Right ventricle myocardium inferior (tissue), 1 donor: ENCODE measurements at regions not wholly inside any gene's neighbourhood (a gene's known extent, or its start where the extent isn't known, plus 50 kb on each side); places are given as distances from the start of the nearest gene placed in this dataset.
"Not testable (repeated sequence)": the region's sequence is repeated elsewhere in the genome, so short reads cannot be mapped to it uniquely, and the experiment has no call there.

Experiments used
- ATAC-seq: fragments of 200-7000 bp; cut with Tn5 transposase; one replicate; pipeline ENCODE4 v1.9.1; 2020; ENCODE audit warnings: mild to moderate bottlenecking, moderate library complexity
- DNase-seq: peaks from one replicate; pipeline ENCODE4 v3.0.0; 2021; ENCODE audit errors: missing footprints
- intact Hi-C: fragments of 100-400 bp; cut with DNase I; formaldehyde crosslinking; loops from one replicate; pipeline ENCODE4 v1.11.0; 2022
- donor health status: DM: no; HTN: yes; CAD: no; lungs with severe emphysema.

DNA sequence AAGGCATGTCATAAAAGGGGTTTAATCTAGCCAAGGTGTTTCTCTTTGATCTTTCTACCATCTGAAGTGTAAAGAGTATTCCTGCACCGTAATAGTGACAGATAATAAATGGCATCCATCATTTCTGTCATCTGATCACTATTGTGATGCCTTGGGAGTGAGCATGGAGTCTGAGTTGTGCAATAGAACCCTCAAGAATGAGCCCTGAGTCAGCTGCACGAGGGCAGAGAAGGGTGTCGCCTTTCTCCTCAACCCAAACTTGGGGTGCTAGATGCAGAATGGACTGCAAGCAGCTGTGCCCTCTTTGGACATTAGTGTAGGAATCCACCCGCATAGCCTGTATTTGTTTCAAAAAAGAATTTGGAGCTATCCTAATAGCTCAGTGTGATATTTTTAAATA, 115.2 kb downstream of the ZNF37A start:
- ATAC-seq (no peak), DNase-seq (no peak)
- intact Hi-C loops, result no loop called here

DNA sequence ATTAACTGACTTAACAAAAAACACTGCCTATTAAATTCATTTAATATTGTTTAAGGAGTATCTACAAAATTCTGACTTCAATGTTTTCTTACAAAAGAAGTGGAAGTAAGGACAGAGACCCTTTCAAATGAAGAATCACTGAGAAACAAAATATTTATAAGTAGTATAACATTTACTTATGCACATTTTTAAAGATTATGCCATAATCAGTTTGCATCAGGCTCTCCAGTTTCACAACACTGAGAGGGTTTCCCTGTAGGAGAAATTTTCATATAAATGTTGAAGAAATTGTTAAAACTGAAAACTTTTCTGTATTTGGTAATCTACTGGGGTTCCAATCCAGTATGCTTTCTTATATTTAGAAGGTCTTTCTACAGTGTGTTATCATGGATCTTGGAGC, 115.6 kb downstream of the ZNF37A start:
- intact Hi-C loops, DNase-seq, ATAC-seq: not testable (repeated sequence)

DNA sequence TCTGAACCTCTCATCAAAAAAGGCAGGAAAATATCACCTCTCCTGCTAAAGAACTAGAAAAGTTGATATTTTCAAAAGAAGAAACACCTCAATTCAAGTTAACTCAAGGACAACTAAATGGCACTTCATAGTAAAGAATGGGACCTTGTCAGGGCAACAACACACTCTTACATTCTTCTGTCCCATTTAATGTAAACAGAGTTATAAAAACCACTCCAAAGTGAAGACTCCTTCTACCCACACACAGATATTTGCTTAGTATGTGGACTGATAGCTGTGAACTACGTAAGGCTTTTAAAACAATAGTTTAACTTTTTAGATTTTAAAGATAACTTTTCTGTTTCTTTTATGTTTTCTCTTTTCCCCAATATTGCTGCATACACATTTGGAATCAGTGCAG, 118.3 kb downstream of the ZNF37A start:
- DNase-seq, result no peak
- intact Hi-C loops, result no loop called here
- ATAC-seq, result no peak

DNA sequence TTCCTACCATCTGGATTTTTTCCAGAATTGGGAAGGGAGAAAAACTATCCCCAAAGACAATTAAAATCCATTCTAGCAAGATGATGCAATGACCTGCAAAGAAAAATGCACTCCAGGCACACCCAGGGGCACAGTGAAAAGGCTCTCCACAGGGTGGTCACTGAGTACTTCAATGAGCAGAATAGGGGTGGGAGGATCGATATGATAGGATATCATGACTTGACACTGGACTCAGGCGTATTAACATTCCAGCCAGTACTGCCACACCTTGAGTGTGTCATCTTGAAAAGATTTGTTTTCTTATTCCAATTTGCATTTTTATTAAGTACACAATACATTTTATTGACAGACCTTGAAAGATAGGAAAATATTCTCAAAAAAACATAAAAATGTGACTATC, 132.2 kb downstream of the ZNF37A start:
- intact Hi-C loops, result no loop called here
- ATAC-seq (no peak), DNase-seq (no peak)

DNA sequence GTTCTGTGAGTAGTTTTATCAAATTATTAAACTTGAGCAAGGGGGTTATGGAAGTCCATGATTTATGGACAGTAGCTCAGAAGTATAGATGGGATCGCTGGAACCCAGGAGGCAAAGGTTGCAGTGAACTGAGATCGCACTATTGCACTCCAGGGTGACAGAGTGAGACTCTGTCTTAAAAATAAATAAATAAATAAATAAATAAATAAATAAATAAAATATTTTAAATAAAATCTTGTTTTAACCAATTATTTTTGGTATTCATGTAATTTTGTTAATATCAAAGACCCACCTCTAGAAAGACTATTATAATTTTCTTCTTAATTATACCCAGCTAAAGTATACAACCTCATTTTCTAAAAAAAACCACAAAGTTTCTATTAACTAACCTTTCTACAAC, 134.3 kb downstream of the ZNF37A start:
- no peak for ATAC-seq
- DNase-seq, result no peak
- intact Hi-C loops, result no loop called here

DNA sequence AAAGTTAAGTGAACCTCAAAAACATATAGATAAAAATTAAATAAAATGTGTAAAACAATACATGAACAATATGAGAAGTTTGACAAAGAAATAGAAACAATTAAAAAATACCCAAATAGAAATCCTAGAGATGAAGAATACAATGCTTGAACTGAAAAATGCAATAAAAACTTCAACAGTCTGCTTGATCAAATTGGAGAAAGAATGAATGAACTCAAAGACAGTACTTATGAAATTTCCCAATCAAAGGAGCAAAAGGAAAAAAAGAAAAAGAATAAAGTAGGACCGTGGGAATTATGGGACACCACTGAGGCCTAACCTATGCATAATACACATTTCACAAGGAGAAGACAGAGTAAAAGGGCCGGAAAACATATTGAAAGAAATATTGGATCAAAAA, 144.3 kb downstream of the ZNF37A start:
- DNase-seq, intact Hi-C loops, ATAC-seq: not testable (repeated sequence)

DNA sequence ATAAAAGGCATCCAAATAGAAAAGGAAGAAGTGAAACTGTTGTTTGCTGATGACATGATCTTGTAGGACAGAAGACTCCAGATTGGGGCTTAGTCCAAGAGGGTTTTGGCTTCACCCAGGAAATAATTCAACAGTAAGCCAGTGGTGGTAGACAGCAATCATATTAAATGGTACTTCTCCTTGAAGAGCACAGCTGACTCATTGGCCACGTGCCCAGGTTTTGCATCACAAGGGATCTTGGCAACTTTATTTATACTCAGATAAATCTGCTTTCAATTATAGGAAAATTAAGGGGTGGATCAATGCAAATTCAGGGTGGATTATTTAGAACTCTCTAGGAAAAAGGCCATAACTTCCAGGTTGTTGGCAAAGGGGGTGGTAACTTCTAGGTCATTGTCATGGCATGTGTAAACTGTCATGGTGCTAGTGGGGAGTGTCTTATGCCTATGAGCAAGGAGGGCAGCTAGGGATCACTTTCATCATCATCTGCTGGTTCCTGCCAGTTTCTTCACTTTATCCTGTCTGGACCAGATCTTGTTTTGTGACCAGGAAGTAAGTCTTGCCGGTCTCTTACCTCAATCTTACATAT, 148.0 kb downstream of the ZNF37A start:
- DNase-seq, intact Hi-C loops, ATAC-seq: not testable (repeated sequence)

DNA sequence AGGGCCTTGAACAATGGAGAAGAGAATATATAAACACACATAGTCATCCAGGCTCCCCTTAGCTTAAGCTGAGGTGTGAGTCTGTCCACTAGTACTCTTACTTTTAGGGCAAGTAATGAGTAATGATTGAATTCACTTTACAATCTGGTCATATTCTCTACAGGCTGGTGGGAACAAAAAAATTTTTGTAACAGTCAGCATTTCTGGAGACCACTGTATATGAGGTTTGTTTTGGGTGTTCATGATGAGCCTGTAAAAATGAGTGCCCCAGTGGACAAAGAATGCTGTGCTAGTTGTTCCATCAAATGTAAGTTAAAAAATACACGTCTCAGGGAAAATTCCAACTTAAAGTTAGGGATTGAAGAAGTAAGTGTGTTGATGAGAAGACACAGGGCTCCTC, 154.0 kb downstream of the ZNF37A start:
- ATAC-seq, intact Hi-C loops, DNase-seq: not testable (repeated sequence)

DNA sequence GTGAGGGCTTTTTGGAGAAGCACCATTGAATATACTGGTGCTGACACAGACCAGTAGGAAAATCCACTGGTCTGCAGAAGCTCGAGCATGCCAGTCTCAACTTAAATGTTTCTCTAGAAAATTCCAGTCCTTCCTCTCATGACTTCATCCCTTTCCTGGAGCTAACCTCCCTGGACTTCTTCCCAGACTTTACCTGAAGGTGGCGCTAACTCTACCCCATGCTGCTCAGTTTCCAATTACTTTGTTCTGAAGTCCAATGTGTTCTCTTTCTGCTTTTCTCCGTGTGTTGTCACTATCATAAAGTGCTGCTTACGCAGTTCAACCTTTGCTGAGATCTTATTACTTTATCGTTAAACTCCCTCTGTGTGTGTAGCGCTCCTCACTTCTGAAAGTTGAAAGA, 158.4 kb downstream of the ZNF37A start:
- DNase-seq, ATAC-seq, intact Hi-C loops: not testable (repeated sequence)

DNA sequence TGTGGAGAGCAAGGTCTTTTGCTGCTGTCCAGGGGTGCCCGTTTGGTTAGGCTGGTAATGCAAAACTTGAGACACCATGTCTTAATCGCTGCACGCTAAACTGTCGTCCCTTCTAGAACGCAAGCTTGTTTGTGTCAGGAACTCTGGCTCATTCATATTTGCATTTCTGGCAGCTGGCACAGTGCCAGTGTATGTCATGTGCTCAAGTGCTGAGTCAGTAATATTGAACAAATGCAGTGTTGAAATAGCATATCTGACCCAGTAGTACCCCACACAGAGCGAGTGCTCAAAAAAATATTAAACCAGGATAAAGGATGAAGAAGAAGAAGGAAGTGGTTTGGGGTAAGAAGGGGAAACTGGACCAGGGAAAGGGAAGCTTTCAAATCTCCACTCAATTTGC, 173.4 kb downstream of the ZNF37A start:
- ATAC-seq, intact Hi-C loops, DNase-seq: not testable (repeated sequence)

DNA sequence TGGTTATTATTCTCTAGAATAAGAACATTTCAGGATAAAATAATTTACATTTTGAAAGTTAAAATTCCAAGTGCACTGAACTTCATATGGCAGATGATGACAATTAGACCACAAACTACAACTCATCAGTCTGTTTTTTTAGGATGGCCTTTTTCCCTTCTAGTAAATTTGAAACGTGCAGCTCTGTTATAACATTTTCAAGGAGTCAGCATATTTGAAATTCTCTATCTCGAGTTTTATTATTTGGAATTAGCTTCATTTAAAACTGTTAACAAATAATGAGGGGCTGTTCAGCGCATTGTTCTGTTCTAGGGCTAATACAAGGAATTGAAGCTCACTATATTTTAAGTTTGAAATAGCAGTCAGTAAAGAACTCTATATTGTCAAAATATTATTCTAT, 176.9 kb downstream of the ZNF37A start:
- ATAC-seq, DNase-seq, intact Hi-C loops: not testable (repeated sequence)

DNA sequence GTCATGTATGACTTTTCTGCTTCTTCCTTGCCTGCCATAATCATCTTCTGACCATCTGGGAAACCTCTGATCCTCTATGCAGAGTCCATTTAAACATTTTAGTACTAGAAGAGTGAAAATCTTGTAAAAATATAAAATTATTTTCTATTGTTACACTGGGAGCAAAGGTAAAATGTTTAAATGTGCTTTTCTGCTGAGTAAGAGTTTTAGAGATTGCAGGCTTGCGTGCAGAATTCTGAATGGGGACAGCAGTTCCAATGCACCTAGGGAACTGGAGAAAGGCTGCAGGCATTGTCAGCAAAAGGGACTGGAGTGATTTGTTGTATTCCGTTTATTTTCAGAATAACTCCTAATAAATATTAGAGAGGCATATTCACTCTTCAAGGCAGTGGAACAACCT, 180.7 kb downstream of the ZNF37A start:
- ATAC-seq, intact Hi-C loops, DNase-seq: not testable (repeated sequence)

DNA sequence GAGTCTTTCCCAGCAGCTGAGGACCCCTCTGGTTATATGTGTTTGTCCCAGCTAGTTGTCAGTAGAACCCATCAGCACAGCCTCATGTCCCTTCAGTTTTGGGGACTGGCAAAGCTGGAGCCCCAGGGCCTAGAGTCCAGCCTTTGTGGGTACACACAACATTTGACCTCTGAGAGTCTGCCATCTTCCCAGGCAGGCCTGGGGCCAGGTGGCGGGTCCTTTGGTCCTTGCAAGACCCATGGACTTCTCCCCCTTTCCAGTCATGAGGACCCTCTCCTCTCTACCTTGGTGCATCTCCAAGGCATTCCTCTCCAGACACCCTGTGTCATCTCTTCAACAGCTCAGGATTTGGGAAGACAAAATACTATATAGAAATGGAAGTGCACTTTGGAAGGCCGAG, 198.4 kb downstream of the ZNF37A start:
- DNase-seq, intact Hi-C loops, ATAC-seq: not testable (repeated sequence)

DNA sequence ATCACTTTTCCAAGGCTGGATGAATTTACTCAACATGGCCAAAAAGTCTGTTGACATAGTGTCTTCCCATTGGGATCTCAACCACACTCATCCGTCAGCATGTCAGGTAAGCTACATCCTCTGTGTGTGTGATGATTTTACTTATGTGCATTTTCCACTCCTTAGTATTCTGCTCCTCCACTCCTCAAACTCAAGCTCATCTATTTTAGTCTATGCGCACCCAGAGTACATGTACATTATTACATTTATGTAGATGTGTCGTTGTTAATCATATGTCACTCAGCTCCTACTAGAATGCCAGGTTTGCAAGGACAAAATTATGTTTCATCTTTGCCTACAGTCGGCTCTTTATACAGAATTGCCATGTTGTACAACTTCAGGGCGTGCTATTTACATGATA, 216.0 kb downstream of the ZNF37A start:
- DNase-seq, ATAC-seq, intact Hi-C loops: not testable (repeated sequence)

DNA sequence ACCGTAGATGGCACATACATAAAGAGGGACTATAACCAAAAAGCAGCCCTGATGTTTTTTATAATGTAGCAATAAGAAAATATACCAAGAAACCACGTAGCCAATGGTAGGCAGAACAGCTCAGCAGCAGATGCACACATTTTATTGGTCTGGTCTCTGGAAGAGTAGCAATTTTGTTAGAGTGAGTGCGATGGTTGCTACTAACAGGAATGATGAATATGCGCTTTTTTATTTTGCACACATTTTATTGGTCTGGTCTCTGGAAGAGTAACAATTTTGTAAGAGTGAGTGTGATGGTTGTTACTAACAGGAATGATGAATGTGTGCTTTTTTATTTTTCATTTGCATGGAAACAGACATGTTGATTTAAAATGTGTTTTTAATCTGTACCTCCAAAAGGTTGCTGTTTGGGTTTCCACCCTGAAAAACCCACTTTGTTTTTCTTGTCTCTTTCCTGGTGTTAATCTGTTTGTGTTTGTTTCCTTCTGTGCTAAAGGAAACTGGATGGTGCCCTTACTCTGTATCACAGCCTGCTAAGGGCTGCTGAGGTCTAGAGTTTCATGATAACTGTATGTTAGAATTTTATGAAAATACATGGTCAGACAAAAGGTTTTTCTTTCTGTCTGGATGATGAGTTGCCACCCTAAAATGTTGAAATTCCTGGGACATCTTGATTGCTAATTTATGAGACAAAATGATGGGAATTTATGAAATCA, 221.1 kb downstream of the ZNF37A start:
- ATAC-seq, DNase-seq, intact Hi-C loops: not testable (repeated sequence)

DNA sequence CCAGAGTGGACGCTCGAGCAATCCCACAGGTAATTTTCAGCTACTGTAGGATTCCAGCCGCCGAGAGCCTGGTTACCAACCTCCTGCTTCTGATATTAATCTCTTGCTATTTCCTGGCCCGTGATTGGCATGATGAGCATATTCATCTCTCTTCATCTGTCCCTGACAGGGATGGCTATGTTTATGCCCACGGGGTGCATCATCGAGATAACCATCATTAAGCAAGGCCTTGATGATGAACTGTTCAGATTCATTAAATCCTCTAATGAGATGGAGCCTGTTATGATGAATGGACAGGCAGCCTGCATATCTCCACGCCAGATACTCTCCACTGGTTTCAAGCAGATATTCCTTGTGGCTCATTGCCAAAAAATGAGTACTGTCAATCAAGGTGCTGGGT, 227.3 kb downstream of the ZNF37A start:
- DNase-seq, ATAC-seq, intact Hi-C loops: not testable (repeated sequence)

DNA sequence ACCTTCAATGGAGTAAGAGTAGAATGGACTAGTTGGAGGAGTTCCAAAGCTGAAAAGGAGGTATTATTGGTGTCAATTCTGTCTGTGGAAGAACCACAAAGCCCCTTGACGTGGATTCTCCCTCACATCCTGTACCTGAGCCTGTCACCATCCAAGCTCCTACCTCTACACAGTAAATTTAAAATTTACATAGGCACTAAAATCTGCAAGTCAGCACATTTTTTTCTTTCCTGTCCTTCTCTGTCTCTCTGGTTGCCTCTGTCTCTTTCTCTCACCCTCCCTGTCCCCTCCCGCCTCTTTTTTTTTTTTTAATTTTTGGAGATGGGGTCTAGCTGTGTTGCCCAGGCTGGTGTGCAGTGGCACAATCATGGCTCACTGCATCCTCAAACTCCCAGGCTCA, 236.2 kb downstream of the ZNF37A start:
- intact Hi-C loops, ATAC-seq, DNase-seq: not testable (repeated sequence)

DNA sequence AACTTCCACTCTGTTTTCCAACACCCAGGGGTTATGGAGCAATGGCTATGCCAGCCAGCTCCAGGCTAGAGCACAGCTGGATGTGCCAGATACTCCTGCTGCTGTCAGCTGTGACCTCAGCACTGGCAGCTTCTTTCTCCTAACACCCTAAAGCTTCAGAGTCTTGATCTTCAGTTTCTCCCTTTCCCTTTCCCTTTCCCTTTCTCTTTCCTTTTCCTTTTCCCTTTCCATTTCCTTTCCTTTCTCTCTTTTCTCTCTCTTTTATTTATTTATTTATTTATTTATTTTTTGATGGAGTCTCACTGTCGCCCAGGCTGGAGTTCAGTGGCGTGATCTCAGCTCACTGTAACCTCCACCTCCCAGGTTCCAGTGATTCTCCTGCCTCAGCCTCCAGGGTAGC, 237.0 kb downstream of the ZNF37A start:
- DNase-seq, ATAC-seq, intact Hi-C loops: not testable (repeated sequence)

DNA sequence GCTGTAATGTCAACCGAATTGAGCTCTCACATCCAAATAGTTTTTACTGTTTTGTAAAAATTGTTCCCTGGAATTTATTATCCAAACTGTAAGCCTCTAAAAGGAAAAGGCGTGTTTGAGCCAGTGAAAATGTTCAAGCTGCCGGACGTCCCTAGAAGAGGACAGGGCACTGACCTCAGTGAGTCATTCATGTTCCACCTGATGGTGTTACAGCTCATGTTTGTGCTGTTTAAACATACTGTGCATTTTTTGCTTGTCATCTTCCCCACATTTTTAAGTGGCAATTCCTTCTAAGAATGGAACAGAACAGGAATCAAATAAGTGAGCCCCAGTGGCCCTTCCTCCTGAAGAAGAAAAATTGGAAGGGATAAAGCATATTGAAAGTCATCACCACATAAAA, 239.6 kb downstream of the ZNF37A start:
- DNase-seq, intact Hi-C loops, ATAC-seq: not testable (repeated sequence)

DNA sequence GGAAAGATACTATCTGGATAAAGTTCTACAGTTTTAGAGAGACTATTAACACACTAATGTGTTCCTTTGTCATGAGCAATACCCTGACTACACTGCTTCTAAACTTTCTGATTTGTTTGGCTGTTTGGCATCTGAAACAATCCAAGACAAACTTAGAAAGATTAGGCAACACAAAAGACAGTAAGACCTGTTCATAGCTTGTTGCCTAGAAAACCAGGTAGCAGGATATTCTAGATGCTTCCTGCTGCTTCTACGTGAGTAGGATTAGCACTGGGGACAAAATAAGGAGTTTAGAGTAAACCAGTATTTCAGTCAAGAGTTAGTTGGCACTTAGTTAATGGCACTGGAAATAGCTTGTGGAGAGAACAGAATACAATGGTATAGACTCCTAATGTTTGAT, 256.5 kb downstream of the ZNF37A start:
- ATAC-seq, DNase-seq, intact Hi-C loops: not testable (repeated sequence)
